ENCODE measurements at regions not wholly inside any gene's neighbourhood (a gene's known extent, or its start where the extent isn't known, plus 50 kb on each side); places are given as distances from the start of the nearest gene placed in this dataset.

GRCh38 chr2:144151851-144152250 lies 368.1 kb downstream of the ZEB2 start:
- DNase-seq = no peak

DNA sequence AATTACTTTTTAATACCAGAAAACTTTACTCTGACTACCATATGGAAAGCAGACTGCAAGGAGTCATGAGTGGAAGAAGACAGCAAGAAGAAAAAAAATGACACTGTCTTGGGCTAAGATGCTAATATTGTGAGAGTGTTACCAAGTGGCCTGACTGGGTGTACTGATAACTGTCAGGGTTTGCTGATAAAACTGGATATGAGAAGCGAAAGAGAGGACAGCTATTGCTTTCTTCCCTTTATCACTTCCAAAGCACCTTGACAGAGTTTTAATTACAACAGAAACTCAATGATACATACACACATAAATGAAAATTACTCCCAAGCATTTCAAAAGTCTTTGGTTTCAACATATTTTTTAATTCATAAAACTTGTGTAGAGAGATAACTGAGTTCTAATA lies 368.5 kb downstream of the ZEB2 start:
- no peak for DNase-seq

GRCh38 chr2:144147356-144147755 lies 372.6 kb downstream of the ZEB2 start:
- DNase-seq = no peak

DNA sequence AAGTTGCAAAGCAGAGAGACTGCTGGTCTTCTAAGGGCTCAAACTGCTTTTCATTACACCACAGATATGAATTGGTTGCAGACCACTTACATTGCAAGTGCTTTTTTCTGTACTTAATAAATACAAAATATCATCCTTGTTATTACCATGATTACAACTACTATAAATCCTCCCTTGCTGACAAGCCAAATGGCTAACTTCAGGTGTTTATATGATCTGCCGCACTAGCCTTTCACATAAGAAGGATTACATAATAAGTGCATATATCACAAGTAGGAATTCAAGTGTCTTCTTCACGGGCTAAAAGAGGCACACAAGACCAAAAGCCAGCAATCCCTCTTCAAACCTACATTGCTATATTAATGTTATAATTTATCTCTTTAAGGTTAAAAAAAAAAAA lies 373.0 kb downstream of the ZEB2 start:
- DNase-seq = no peak

DNA sequence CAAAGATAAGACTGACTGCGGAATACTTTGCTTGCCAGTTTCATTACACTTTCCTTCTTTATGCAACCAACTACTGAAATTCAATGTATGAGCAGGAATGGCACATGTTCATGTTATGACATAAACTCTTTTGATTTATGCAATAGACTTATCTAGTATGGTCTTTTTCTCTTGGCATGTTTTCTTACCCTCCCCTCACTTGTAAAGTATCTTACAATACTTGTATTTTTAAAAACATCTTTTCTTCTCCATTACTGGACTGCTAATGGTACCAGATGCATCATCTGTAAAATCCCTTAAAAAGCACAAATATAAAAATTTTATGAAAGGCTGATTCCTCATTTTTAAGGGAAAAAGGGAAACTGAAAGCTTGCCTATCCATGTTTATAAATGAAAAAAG lies 373.8 kb downstream of the ZEB2 start:
- DNase-seq = no peak

DNA sequence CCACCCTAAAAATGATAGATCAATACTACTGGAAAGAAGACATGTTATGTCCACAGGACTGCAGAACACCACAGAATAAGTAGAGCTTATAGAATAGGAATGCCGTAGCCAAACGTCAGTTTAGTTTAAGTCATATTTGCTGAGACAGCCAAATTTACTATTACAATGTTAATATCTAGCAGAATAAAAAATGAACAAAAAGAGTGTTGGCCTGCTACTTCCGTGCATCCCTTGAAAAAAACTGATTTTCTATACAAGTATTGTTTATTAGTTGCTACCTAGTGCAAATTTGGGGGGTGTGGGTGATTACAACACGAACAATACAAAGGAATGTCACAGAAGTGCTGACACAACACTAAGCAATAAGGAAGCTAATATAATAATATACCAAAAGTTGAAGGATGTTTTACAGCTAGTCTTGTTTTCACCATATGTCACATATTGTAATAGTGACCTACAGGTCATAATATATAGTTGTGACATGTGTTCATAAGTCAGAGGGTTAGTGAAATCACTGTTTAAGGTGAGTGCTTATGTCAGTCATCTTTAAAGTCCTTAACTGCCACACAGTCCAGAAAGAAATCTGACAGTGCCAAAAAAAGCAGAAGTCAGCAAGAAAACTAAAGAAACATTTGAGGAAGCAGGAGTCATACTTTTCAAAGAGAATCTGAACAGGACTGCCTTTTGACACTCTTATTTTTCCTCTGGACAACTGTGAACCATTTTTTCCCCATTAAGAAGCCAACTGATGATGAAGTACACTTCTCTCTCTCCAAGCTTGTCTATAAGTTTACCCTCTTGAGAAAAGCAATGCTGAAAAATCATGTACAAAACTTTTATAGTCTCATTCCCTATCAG lies 376.4 kb downstream of the ZEB2 start:
- no peak for DNase-seq

DNA sequence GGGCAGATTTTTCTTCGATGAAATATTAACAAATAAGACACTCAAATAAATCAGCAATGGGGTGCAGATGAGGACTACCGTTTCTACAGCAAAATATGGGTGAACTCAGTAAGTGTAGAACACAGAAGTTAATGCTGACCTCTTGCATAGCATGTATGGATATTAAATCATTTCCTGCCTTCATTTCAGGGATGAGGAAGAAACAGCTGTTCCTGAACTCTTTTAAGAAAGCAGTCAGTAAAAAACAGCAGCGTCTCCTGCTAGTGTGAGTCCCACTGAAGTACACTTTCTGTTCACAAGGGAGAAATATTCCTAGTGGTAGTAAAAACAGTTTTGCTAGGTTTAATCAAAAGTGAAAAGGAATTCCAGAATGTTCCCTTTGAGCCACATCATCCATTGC lies 379.0 kb downstream of the ZEB2 start:
- DNase-seq = no peak

DNA sequence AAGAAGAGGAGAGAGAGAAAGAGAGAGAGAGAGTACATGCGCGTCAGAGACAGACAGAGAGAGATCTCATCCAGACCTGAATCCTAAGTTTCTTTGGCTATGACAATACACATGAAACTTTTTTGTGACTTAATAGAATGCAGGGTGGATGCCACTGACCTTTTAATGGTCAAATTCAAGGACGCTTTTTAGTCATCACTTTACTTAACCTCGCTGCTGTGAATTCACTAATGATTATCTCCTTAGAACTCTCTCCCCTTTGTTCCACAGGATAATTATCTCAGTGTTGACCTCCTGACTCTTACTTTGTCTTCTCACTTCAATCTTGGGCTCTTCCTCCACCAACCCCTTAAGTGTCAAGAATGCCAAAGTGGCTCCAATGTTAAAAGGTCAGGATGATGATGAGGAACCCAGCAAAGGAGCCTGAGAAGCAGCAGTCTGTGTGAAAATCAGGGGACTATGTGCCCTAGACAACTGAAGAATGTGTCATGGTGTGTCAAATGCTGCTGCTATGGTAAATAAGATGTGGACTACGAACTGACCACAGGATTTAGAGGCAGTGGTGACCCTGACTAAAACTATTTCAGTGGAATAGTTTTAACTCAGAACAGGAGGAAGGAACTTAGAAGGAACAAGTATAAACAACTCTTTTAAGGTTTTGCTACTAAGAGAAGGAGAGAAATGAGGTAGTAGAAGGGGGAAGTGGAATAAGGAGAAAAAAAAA lies 382.1 kb downstream of the ZEB2 start:
- no peak for DNase-seq

- DNase-seq = no peak
Measured at GRCh38 chr2:144137272-144137671, 382.6 kb downstream of the ZEB2 start.

GRCh38 chr2:144136297-144137010 lies 383.5 kb downstream of the ZEB2 start:
- DNase-seq = no peak

DNA sequence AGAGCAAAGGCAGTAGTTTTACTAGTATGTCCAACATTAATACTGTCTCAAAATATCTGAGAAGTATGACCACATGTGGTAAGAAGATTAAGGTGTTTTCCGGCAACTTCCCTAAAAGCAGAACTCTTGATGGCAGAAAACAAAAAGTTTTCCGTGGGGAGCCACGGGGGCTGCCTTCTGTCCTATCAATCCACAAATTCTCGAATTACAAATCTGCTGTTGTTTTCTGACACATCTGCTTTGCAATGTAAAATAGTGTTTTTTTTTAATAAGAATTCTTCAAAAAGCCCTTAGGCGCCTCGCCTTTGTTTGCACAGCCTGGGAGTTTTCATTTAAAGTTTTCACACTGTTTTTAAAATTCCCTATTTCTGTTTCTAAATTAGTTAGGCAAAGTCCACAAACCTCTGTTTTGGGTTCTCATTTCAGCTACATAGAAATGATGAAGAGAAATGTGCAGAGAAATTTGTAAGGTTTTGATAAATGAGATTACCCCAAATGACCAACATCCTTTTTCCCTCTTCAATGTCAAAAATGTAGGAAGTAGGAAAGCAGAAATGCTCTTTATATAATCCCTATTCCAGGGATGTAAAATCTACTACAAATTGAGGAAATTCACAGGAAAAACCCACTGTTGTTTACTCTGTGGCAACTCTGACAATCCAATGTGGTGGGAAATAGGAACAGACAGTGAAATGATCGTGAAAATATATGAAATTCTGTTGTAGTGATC lies 385.8 kb downstream of the ZEB2 start:
- DNase-seq = no peak

DNA sequence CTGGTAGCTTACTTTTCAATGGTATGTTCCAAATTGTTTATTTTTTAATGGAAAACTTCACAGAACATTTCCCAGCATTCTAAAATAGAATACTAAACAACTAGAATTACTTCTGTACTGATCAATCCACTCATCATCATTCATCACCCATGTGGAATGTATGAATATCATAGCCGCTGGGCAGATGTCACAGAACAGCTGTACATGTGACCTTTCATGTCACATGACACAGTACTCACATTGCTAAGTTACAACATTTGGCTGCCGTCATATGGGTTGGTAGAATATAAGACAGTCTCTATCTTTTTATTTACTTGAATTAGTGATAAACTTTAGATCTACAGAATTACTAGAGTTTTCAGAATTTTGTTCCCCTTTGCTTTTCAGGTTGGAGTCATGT lies 387.6 kb downstream of the ZEB2 start:
- no peak for DNase-seq

GRCh38 chr2:144131042-144131441 lies 388.9 kb downstream of the ZEB2 start:
- no peak for DNase-seq

GRCh38 chr2:144130551-144130950 lies 389.4 kb downstream of the ZEB2 start:
- no peak for DNase-seq

DNA sequence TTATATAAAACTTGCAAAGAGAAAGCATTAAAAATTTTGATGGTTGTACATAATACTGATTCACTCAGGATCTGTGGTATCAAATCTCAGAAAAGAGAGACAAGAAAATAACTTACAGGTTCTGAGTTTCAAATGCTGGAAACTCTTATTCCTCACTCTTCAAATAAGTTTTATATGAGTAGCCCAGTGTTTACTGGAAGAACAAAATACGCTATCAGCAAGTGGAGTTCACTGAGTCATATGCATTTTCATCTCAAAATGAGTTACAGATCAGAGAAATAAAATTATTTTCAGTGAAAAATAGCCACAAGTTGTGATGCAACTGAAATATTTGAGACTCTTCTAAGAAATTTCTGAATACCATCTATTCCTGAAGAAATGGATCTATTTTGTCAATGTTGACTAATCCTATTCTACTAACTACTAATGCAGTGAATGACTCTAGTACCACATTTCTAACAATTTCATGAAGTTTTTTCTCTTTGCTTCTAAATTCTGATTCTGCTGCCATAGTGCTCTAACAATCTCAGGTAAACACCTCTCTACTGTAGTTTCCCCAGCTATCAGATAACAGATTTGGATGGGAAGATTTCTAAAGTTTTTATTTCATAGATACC lies 391.7 kb downstream of the ZEB2 start:
- DNase-seq = no peak

DNA sequence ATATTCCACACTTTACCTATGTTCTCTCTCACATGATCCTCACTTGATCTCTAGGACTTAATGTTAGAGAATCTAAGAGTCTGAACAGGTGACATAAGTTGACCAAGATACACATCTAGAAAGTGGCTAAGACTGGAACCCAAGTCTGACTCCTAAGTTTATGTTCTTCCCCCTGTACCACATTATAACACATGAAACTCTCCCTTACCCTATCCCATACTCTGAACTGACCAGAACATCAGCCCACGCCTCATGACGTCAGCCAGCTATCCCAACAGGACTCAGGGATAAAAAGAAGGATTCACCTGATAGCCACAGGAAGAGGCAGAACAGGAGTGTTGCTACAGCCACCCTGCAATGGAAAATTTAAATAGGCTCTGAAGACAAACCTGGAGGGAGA lies 392.2 kb downstream of the ZEB2 start:
- no peak for DNase-seq

DNA sequence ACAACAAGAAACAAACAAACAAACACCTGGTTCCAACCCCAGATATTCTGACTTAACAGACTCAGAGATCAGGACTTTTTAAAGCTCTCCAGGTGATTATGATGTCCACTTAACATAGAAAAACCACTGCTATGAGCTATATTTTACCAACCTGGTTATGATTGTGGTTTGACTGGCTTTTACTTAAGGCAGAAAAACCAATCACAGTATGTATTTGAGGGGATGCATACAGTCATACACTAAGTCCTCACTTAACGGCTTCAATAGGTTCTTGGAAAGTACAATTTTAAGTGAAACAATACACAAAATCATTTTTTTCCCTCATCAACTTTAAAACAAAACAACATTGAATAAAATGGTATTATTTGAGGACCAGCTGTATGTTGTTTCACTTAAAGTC lies 393.6 kb downstream of the ZEB2 start:
- no peak for DNase-seq

GRCh38 chr2:144125751-144126150 lies 394.2 kb downstream of the ZEB2 start:
- no peak for DNase-seq

DNA sequence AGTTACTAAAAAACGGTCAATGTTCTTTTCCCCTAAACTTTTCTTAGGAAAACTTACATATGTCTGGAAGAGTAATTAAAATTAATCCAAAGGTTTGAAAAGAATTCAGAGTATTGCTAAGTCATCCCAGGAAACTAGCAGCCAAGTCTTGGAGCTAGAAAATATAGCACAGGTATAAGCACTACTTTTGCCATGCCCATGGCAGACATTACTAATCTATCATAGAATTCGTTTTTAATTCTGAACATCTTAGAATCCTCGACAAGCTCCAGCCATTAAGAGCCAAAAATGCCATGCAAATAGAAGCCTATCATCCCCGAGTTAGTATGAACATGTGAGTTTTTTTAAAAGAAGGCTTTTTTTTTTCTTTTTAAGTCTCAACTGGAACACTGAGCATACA lies 395.0 kb downstream of the ZEB2 start:
- no peak for DNase-seq

DNA sequence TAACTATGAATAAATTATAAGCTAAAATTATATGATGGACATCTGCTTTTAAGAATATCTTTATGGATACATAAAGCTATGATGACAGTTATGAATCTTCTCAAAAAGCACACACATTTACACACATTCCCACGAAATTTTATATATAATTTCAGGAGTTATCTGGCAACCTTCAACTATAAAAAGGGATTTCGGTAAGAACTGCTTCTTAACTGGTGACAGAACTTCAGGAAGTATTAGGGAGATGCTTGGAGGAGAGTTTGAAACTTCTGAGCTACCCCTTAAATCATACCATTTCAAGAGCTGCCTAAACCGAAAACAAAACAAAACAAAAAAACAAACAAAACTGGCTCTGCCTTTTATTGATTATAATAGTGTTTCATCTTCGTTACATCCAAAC lies 399.4 kb downstream of the ZEB2 start:
- no peak for DNase-seq

GRCh38 chr2:144117086-144117485 lies 402.8 kb downstream of the ZEB2 start:
- no peak for DNase-seq

- DNase-seq = no peak
Measured at GRCh38 chr2:144115739-144116291, 404.1 kb downstream of the ZEB2 start.
